Vagina (tissue), 2 donors: ENCODE measurements at regions not wholly inside any gene's neighbourhood (a gene's known extent, or its start where the extent isn't known, plus 50 kb on each side); places are given as distances from the start of the nearest gene placed in this dataset.

ENCODE experiments used
- CTCF ChIP-seq, 3 experiments: fragments of 450-650 bp in 2 of 3; fragments of 200-600 bp in 1 of 3; sonication (generic) in 1 of 3; IDR thresholded peaks; one replicate each; pipeline ENCODE4 v1.5.1; 2017 to 2019; ENCODE audit warnings: antibody characterized with exemption in 3 of 3, mild to moderate bottlenecking in 2 of 3, moderate library complexity in 2 of 3
- POLR2A ChIP-seq, 2 donors: fragments of 450-650 bp; IDR thresholded peaks; one replicate each; pipeline ENCODE4 v1.6.1; 2017; ENCODE audit warnings: antibody characterized with exemption in 2 of 2, mild to moderate bottlenecking in 2 of 2, moderate library complexity in 2 of 2

- TF ChIP-seq POLR2A (IDR thresholded peaks at IDR 0.05) (no peak), CTCF (IDR thresholded peaks at IDR 0.05) (no peak)
Measured at GRCh38 chr3:713947-714620, 378.7 kb upstream of the CNTN6 start.
